ENCODE measurements at regions not wholly inside any gene's neighbourhood (a gene's known extent, or its start where the extent isn't known, plus 50 kb on each side); places are given as distances from the start of the nearest gene placed in this dataset.

DNA sequence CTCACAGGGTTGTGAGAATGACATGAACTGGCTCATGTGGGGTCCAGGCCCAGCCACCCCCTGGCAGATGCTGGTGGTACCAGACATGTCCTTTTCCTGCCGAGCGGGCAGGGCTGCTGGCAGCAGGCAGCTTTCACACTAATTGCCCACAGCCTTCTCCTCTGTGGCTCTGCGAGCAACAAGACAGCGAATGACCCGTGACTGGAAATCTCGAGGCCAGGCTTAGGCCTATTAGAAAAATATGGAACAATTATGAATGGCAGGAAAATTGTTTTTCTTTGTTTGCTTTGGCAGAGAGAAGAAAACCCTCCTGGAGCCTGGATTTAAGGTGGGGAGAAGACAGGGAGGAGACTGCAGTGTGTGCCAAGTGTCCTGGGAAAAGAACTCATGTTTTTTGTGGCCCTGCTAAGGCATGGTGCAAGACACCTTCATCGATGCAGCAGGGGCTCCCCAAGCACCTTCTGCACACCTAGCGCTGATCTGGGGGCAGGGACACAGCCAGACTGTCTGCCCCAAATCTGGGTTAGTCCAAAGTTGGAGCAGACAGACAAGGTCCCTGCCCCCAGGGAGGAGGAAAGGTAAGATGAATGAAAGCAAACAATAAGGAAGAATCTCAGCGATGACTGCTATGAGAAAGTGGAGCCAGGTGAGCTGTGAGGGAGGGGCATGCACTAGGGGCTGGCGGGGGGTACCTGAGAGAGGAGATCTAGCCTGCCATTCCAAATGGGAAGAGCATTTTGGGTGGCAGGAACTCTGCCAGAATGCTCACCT, 193.8 kb upstream of the TLE3 start:
- 62% methylated on average over 10 of the region's 10 CpGs for WGBS
- intact Hi-C loops (cut with DNase I): no loop called here

DNA sequence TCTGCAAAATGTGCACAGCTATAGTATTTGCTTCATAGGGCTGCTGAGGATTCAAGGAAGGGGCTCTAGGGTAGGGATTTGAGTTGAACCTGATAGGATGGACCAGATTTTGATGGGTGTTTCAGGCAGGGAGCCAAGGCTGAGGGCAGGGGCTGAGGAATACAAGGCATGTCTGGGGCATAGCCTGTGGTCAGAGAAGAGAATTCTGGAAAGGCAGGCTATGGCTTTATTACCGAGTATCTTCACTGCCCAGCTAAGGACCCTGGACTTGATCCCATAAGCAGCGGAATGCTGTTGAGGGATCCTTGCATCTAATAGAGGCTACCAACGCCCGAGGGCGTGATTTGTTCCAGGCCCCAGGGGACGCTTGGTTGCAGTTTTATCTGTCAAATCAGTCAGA, 193.0 kb upstream of the TLE3 start:
- Histone ChIP-seq H3K4me1 (replicated peaks) (no peaks in the 10 kb centered on the region), H3K9me3 (no peaks in the 10 kb centered on the region), H3K27me3 (replicated peaks; ENCODE audit: insufficient read depth) (no peaks in the 10 kb centered on the region), H3K4me3 (no peak overlapping the region), H3K27ac (no peak overlapping the region), H3K36me3 (no peaks in the 10 kb centered on the region)
- no peak for TF ChIP-seq POLR2AphosphoS5 (IDR thresholded peaks at IDR 0.05)
- TF ChIP-seq POLR2A (IDR thresholded peaks at IDR 0.05): no peak
- TF ChIP-seq, protein P1, sequence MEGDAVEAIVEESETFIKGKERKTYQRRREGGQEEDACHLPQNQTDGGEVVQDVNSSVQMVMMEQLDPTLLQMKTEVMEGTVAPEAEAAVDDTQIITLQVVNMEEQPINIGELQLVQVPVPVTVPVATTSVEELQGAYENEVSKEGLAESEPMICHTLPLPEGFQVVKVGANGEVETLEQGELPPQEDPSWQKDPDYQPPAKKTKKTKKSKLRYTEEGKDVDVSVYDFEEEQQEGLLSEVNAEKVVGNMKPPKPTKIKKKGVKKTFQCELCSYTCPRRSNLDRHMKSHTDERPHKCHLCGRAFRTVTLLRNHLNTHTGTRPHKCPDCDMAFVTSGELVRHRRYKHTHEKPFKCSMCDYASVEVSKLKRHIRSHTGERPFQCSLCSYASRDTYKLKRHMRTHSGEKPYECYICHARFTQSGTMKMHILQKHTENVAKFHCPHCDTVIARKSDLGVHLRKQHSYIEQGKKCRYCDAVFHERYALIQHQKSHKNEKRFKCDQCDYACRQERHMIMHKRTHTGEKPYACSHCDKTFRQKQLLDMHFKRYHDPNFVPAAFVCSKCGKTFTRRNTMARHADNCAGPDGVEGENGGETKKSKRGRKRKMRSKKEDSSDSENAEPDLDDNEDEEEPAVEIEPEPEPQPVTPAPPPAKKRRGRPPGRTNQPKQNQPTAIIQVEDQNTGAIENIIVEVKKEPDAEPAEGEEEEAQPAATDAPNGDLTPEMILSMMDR (IDR thresholded peaks at IDR 0.05): no peak
- 98% methylated on average over 6 of the region's 6 CpGs for whole genome bisulfite sequencing
- no peak for DNase-seq (ENCODE audit: low spot score)
- intact Hi-C loops (cut with DNase I): no loop called here

More for the DNA sequence above, 193.8 kb upstream of the TLE3 start:
- no peaks in the 10 kb centered on the region for H3K36me3 ChIP-seq
- TF ChIP-seq POLR2A (IDR thresholded peaks at IDR 0.05): no peak
- TF ChIP-seq, protein P1 (IDR thresholded peaks at IDR 0.05): no peak
- TF ChIP-seq POLR2AphosphoS5 (IDR thresholded peaks at IDR 0.05): no peak
- H3K27me3 ChIP-seq (replicated peaks; ENCODE audit: insufficient read depth): no peaks in the 10 kb centered on the region
- no peak overlapping the region for H3K4me3 ChIP-seq
- no peak overlapping the region for H3K27ac ChIP-seq
- H3K4me1 ChIP-seq (replicated peaks): no peaks in the 10 kb centered on the region
- H3K9me3 ChIP-seq: no peaks in the 10 kb centered on the region
- DNase-seq (ENCODE audit: low spot score): no peak

DNA sequence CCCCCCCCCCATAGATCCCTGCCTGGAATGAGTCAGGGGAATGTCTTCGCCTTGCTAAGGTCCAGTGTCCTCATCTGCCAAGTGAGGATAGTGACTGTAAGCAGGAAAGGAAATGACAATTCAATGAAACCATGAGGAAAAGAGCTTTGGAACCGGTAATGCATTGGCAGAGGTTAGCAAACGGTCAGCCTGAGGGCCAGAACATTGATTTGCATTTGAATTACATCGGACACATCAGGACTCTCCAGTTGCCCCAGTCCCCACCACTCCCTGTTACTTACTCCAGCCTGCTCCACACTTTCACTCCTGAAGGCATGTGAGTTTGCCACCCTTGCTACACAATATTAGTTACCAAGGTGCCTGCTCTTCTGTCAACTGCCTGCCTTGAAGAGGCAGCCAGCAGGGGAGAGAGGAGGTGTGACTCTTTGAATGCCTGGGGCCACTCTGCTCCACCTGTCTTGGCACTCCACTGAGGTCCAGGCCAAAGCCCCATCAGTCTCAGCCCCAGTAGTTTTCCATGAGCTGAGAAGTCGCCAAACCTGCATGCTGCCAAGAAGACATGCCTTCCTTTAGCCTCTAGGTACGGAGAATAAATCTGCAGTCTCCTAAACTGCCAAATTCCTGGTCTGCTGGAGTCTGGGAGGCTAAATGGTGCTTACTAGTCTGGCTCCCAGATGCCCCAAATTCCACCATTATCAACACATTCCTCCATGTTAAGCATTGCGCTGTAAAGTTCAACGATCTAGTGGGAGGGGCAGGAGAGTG, 191.7 kb upstream of the TLE3 start:
- intact Hi-C loops (cut with DNase I): no loop called here
- WGBS: 37% methylated on average over 8 of the region's 8 CpGs
- Histone ChIP-seq H3K9me3 (no peaks in the 10 kb centered on the region), H3K4me1 (replicated peaks) (no peaks in the 10 kb centered on the region), H3K36me3 (no peaks in the 10 kb centered on the region), H3K27ac (no peak overlapping the region), H3K27me3 (replicated peaks; ENCODE audit: insufficient read depth) (no peaks in the 10 kb centered on the region), H3K4me3 (no peak overlapping the region)
- TF ChIP-seq POLR2A (IDR thresholded peaks at IDR 0.05): no peak
- peak; percentile 59 for TF ChIP-seq POLR2AphosphoS5 (IDR thresholded peaks at IDR 0.05)
- peak; percentile 77 for DNase-seq (ENCODE audit: low spot score)

DNA sequence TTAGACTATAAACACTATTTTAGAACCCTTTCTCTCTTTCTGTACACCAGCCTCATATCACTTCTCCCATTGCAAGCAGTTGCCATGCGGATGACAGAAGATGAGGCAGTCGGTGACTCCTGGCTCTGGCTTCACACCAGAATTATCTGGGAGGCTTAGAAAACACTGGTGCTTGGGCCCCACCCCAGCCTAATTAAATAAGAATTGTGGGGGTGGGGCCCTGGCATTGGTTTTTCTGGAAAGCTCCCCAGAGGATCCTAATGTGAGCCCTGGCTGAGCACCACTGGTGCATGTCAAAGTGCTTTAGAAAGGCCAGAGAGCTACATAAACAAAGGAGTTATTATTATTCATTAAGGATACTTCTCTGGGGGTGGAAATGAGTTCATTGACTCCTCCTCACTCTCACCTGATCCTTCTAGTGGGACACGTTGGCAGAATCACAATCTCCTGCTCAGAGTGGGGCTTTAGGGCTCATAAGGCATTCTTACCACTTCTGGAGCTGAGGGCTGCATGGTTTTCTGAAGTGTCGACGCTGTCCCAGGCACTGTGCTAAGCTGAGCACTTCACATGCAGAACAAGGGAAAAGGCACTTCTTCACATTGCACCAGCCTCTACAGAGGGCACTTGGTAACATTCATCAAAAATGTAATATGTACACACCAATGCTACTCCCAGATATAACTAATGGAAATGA, 188.5 kb upstream of the TLE3 start:
- H3K27ac ChIP-seq: no peak overlapping the region
- H3K4me3 ChIP-seq: no peak overlapping the region
- no peak for DNase-seq (ENCODE audit: low spot score)
- no peaks in the 10 kb centered on the region for H3K9me3 ChIP-seq
- H3K27me3 ChIP-seq (replicated peaks; ENCODE audit: insufficient read depth): no peaks in the 10 kb centered on the region
- intact Hi-C loops (cut with DNase I): no loop called here
- H3K36me3 ChIP-seq: no peaks in the 10 kb centered on the region
- WGBS: 73% methylated on average over 5 of the region's 5 CpGs
- no peaks in the 10 kb centered on the region for H3K4me1 ChIP-seq (replicated peaks)
- TF ChIP-seq POLR2AphosphoS5 (IDR thresholded peaks at IDR 0.05) (no peak), POLR2A (IDR thresholded peaks at IDR 0.05) (no peak)
- TF ChIP-seq, protein P1 (IDR thresholded peaks at IDR 0.05): no peak

All from prostate gland (tissue), 2 donors.